ENCODE measurements at regions not wholly inside any gene's neighbourhood (a gene's known extent, or its start where the extent isn't known, plus 50 kb on each side); places are given as distances from the start of the nearest gene placed in this dataset.

GRCh38 chr11:86193297-86194095 is 51.1 kb upstream of the EED start:
- peak in 47 of 56 donors; percentile 4 to 76 (median 35) for DNase-seq

GRCh38 chr11:86192519-86193257 is 51.9 kb upstream of the EED start:
- DNase-seq: no peak

- no peak for DNase-seq
These were observed 52.7 kb upstream of the EED start for GRCh38 chr11:86191874-86192273.

GRCh38 chr11:86187027-86187426 is 57.5 kb upstream of the EED start:
- DNase-seq: no peak

- no peak for DNase-seq
These were observed 58.2 kb upstream of the EED start for GRCh38 chr11:86186386-86186785.

- no peak for DNase-seq
These were observed 59.2 kb upstream of the EED start for GRCh38 chr11:86185381-86185750.

- no peak for DNase-seq
These were observed 59.7 kb upstream of the EED start for GRCh38 chr11:86184728-86185380.

GRCh38 chr11:86183694-86184093 is 60.9 kb upstream of the EED start:
- DNase-seq: no peak

GRCh38 chr11:86182976-86183584 is 61.5 kb upstream of the EED start:
- no peak for DNase-seq

- no peak for DNase-seq
These were observed 63.2 kb upstream of the EED start for GRCh38 chr11:86181379-86181778.

- DNase-seq: no peak
These were observed 63.7 kb upstream of the EED start for GRCh38 chr11:86180851-86181250.

GRCh38 chr11:86180423-86180822 is 64.1 kb upstream of the EED start:
- no peak for DNase-seq

- no peak for DNase-seq
These were observed 64.9 kb upstream of the EED start for GRCh38 chr11:86179646-86180064.

GRCh38 chr11:86177302-86177701 is 67.3 kb upstream of the EED start:
- no peak for DNase-seq

GRCh38 chr11:86176165-86176884 is 68.2 kb upstream of the EED start:
- no peak for DNase-seq

- no peak for DNase-seq
These were observed 68.9 kb upstream of the EED start for GRCh38 chr11:86175626-86176025.

GRCh38 chr11:86175191-86175590 is 69.4 kb upstream of the EED start:
- DNase-seq: no peak

- DNase-seq: peak in 13 of 56 donors; percentile 6 to 47 (median 13)
These were observed 70.2 kb upstream of the EED start for GRCh38 chr11:86174101-86175046.

GRCh38 chr11:86172894-86173293 is 71.7 kb upstream of the EED start:
- no peak for DNase-seq

- no peak for DNase-seq
These were observed 72.9 kb upstream of the EED start for GRCh38 chr11:86171627-86172026.
